HG02840 (cell line): ENCODE measurements at regions not wholly inside any gene's neighbourhood (a gene's known extent, or its start where the extent isn't known, plus 50 kb on each side); places are given as distances from the start of the nearest gene placed in this dataset.

ENCODE experiments used
- ATAC-seq: cut with Tn5 transposase; IDR thresholded peaks from one replicate; pipeline ENCODE4 v1.9.1; 2021; ENCODE audit warnings: mild to moderate bottlenecking, moderate library complexity, moderate number of reproducible peaks; ENCODE audit not compliant: unreplicated experiment, low FRiP score

- ATAC-seq = no peak
Measured at GRCh38 chr5:4150067-4150466, 554.4 kb downstream of the IRX1 start.

GRCh38 chr5:4156153-4156552, 560.5 kb downstream of the IRX1 start:
- no peak for ATAC-seq

GRCh38 chr5:4156889-4157288, 561.3 kb downstream of the IRX1 start:
- no peak for ATAC-seq

GRCh38 chr5:4158750-4159447, 563.3 kb downstream of the IRX1 start:
- no peak for ATAC-seq

- no peak for ATAC-seq
Measured at GRCh38 chr5:4159681-4160080, 564.0 kb downstream of the IRX1 start.

- ATAC-seq = no peak
Measured at GRCh38 chr5:4164167-4164566, 568.5 kb downstream of the IRX1 start.

- ATAC-seq = no peak
Measured at GRCh38 chr5:4180703-4181102, 585.1 kb downstream of the IRX1 start.

- ATAC-seq = no peak
Measured at GRCh38 chr5:4182144-4182543, 586.5 kb downstream of the IRX1 start.

GRCh38 chr5:4185127-4185526, 589.5 kb downstream of the IRX1 start:
- no peak for ATAC-seq

GRCh38 chr5:4188704-4189103, 593.1 kb downstream of the IRX1 start:
- ATAC-seq = no peak

- no peak for ATAC-seq
Measured at GRCh38 chr5:4189317-4189716, 593.7 kb downstream of the IRX1 start.

- ATAC-seq = no peak
Measured at GRCh38 chr5:4191041-4191440, 595.4 kb downstream of the IRX1 start.

- no peak for ATAC-seq
Measured at GRCh38 chr5:4191703-4192102, 596.1 kb downstream of the IRX1 start.

GRCh38 chr5:4192111-4192510, 596.5 kb downstream of the IRX1 start:
- ATAC-seq = no peak

- ATAC-seq = no peak
Measured at GRCh38 chr5:4196744-4197143, 601.1 kb downstream of the IRX1 start.

- ATAC-seq = no peak
Measured at GRCh38 chr5:4197151-4197550, 601.5 kb downstream of the IRX1 start.

- no peak for ATAC-seq
Measured at GRCh38 chr5:4198461-4198860, 602.8 kb downstream of the IRX1 start.

- no peak for ATAC-seq
Measured at GRCh38 chr5:4199049-4199841, 603.6 kb downstream of the IRX1 start.

- no peak for ATAC-seq
Measured at GRCh38 chr5:4203146-4203545, 607.5 kb downstream of the IRX1 start.

- ATAC-seq = no peak
Measured at GRCh38 chr5:4204276-4205141, 608.9 kb downstream of the IRX1 start.

GRCh38 chr5:4205398-4205797, 609.8 kb downstream of the IRX1 start:
- no peak for ATAC-seq
